ENCODE measurements at regions not wholly inside any gene's neighbourhood (a gene's known extent, or its start where the extent isn't known, plus 50 kb on each side); places are given as distances from the start of the nearest gene placed in this dataset.

GRCh38 chr12:107144441-107144840 is 51.1 kb upstream of the CRY1 start:
- Histone ChIP-seq H2AFZ (ENCODE audit: low read length) (no peak overlapping the region), H3K36me3 (ENCODE audit: insufficient read depth, low read length) (no peaks in the 10 kb centered on the region), H3K9me3 (ENCODE audit: low read length) (no peaks in the 10 kb centered on the region), H3K4me2 (ENCODE audit: low read length) (no peak overlapping the region), H3K9me2 (ENCODE audit: low read depth, low read length) (no peaks in the 10 kb centered on the region), H3K27ac (ENCODE audit: low read depth, low read length, poor library complexity, severe bottlenecking) (no peak overlapping the region), H4K20me1 (ENCODE audit: insufficient read depth, low read length) (no peaks in the 10 kb centered on the region), H3K27me3 (ENCODE audit: insufficient read depth, low read length) (no peaks in the 10 kb centered on the region), H3K4me1 (ENCODE audit: insufficient read depth, low read length, severe bottlenecking) (no peaks in the 10 kb centered on the region), H3K9ac (ENCODE audit: low read length) (no peak overlapping the region), H3K79me2 (ENCODE audit: insufficient read depth, low read length) (no peaks in the 10 kb centered on the region), H3F3A (ENCODE audit: insufficient read depth, low read length) (no peaks in the 10 kb centered on the region), H3K4me3 (ENCODE audit: low read depth, low read length, poor library complexity, severe bottlenecking) (no peak overlapping the region)
- TF ChIP-seq CTCF (IDR thresholded peaks at IDR 0.05; ENCODE audit: low read length) (no peak), EZH2 (IDR thresholded peaks at IDR 0.05; ENCODE audit: borderline replicate concordance, low read length) (no peak)

- Histone ChIP-seq H3K4me1 (ENCODE audit: insufficient read depth, low read length, severe bottlenecking) (no peaks in the 10 kb centered on the region), H4K20me1 (ENCODE audit: insufficient read depth, low read length) (no peaks in the 10 kb centered on the region), H3K9ac (ENCODE audit: low read length) (no peak overlapping the region), H3K27me3 (ENCODE audit: insufficient read depth, low read length) (no peaks in the 10 kb centered on the region), H2AFZ (ENCODE audit: low read length) (no peak overlapping the region), H3K9me2 (ENCODE audit: low read depth, low read length) (no peaks in the 10 kb centered on the region), H3K27ac (ENCODE audit: low read depth, low read length, poor library complexity, severe bottlenecking) (no peak overlapping the region), H3K4me3 (ENCODE audit: low read depth, low read length, poor library complexity, severe bottlenecking) (no peak overlapping the region), H3K9me3 (ENCODE audit: low read length) (no peaks in the 10 kb centered on the region), H3K4me2 (ENCODE audit: low read length) (no peak overlapping the region), H3K79me2 (ENCODE audit: insufficient read depth, low read length) (no peaks in the 10 kb centered on the region), H3K36me3 (ENCODE audit: insufficient read depth, low read length) (no peaks in the 10 kb centered on the region), H3F3A (ENCODE audit: insufficient read depth, low read length) (no peaks in the 10 kb centered on the region)
- TF ChIP-seq CTCF (IDR thresholded peaks at IDR 0.05; ENCODE audit: low read length) (no peak), EZH2 (IDR thresholded peaks at IDR 0.05; ENCODE audit: borderline replicate concordance, low read length) (no peak)
These were observed 51.6 kb upstream of the CRY1 start for GRCh38 chr12:107144990-107145389.

GRCh38 chr12:107145397-107145796 is 52.0 kb upstream of the CRY1 start:
- Histone ChIP-seq H3K79me2 (ENCODE audit: insufficient read depth, low read length) (no peaks in the 10 kb centered on the region), H4K20me1 (ENCODE audit: insufficient read depth, low read length) (no peaks in the 10 kb centered on the region), H3K36me3 (ENCODE audit: insufficient read depth, low read length) (no peaks in the 10 kb centered on the region), H3K4me3 (ENCODE audit: low read depth, low read length, poor library complexity, severe bottlenecking) (no peak overlapping the region), H3K9ac (ENCODE audit: low read length) (no peak overlapping the region), H3K9me3 (ENCODE audit: low read length) (no peaks in the 10 kb centered on the region), H3F3A (ENCODE audit: insufficient read depth, low read length) (no peaks in the 10 kb centered on the region), H3K4me1 (ENCODE audit: insufficient read depth, low read length, severe bottlenecking) (no peaks in the 10 kb centered on the region), H3K9me2 (ENCODE audit: low read depth, low read length) (no peaks in the 10 kb centered on the region), H3K27me3 (ENCODE audit: insufficient read depth, low read length) (no peaks in the 10 kb centered on the region), H2AFZ (ENCODE audit: low read length) (no peak overlapping the region), H3K27ac (ENCODE audit: low read depth, low read length, poor library complexity, severe bottlenecking) (no peak overlapping the region), H3K4me2 (ENCODE audit: low read length) (no peak overlapping the region)
- no peak for TF ChIP-seq EZH2 (IDR thresholded peaks at IDR 0.05; ENCODE audit: borderline replicate concordance, low read length)
- TF ChIP-seq CTCF (IDR thresholded peaks at IDR 0.05; ENCODE audit: low read length), result no peak

Data from OCI-LY1 (cell line).